ENCODE measurements at regions not wholly inside any gene's neighbourhood (a gene's known extent, or its start where the extent isn't known, plus 50 kb on each side); places are given as distances from the start of the nearest gene placed in this dataset.
"Not testable (repeated sequence)": the region's sequence is repeated elsewhere in the genome, so short reads cannot be mapped to it uniquely, and the experiment has no call there.

- H3K27ac ChIP-seq = no peak overlapping the region
- WGBS, 4 donors = 91 to 96% (median 93%) methylated on average over 8 to 19 of the region's 19 CpGs
- TF ChIP-seq, protein P1, sequence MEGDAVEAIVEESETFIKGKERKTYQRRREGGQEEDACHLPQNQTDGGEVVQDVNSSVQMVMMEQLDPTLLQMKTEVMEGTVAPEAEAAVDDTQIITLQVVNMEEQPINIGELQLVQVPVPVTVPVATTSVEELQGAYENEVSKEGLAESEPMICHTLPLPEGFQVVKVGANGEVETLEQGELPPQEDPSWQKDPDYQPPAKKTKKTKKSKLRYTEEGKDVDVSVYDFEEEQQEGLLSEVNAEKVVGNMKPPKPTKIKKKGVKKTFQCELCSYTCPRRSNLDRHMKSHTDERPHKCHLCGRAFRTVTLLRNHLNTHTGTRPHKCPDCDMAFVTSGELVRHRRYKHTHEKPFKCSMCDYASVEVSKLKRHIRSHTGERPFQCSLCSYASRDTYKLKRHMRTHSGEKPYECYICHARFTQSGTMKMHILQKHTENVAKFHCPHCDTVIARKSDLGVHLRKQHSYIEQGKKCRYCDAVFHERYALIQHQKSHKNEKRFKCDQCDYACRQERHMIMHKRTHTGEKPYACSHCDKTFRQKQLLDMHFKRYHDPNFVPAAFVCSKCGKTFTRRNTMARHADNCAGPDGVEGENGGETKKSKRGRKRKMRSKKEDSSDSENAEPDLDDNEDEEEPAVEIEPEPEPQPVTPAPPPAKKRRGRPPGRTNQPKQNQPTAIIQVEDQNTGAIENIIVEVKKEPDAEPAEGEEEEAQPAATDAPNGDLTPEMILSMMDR (IDR thresholded peaks at IDR 0.05) = no peak
- no peak for TF ChIP-seq POLR2A (IDR thresholded peaks at IDR 0.05)
- intact Hi-C loops (cut with DNase I) = no loop called here
- H3K4me3 ChIP-seq = no peak overlapping the region
- H3K4me1 ChIP-seq (replicated peaks in 1 of 2) = no peaks in the 10 kb centered on the region
- H3K9me3 ChIP-seq (replicated peaks in 1 of 3) = peaks cover 0 to 4% (median 0%) of the 10 kb centered on the region in 3 donors
- no peaks in the 10 kb centered on the region for H3K27me3 ChIP-seq
- DNase-seq = no peak
- no peaks in the 10 kb centered on the region for H3K36me3 ChIP-seq (replicated peaks in 1 of 2)
Observed at GRCh38 chr5:63008195-63008594, 429.6 kb downstream of the LRRC70 start.

DNA sequence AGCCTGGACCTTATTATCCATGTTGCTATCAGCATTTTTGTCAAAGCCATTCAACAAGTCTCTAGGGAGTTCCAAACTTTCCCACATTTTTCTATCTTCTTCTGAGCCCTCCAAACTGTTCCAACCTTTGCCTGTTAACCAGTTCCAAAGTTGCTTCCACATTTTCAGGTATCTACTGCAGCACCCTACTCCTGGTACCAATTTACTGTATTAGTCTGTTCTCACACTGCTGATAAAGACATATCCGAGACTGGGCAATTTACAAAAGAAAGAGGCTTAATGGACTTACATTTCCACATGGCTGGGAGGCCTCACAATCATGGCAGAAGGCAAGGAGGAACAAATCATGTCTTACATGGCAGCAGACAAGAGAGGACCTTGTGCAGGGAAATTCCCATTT is 416.2 kb downstream of the LRRC70 start:
- H3K4me3 ChIP-seq; H3K9me3 ChIP-seq (replicated peaks in 1 of 3); H3K4me1 ChIP-seq (replicated peaks in 1 of 2); DNase-seq; H3K36me3 ChIP-seq (replicated peaks in 1 of 2); H3K27me3 ChIP-seq; H3K27ac ChIP-seq; intact Hi-C loops (cut with DNase I): not testable (repeated sequence)
- WGBS, 4 donors = 38 to 61% (median 53%) methylated on average over 1 of the region's 1 CpG

GRCh38 chr5:62985749-62986148 is 407.1 kb downstream of the LRRC70 start:
- intact Hi-C loops (cut with DNase I) = no loop called here
- 64 to 83% (median 79%) methylated on average over 1 of the region's 1 CpG for WGBS, 4 donors
- no peak for DNase-seq

DNA sequence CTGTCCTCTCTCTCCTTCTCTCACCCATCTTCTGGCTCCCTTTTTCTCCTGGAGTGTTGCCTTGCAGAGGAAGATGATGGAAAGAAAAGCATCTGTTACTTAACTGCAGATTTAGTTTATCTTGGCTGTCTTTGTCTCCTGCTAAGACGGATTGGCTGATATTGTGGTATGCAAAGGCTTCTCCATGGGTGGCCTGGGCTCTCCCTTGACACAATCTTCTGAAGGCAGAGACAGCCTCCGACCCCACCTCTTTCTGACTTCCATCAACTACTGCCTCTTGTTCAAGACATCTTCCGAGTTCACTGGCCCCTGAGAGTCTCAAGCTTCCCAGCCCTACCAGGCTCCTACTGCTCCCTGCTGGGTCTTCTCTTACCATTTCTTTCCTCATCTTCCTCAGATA is 403.7 kb downstream of the LRRC70 start:
- H3K9me3 ChIP-seq (replicated peaks in 1 of 3) = peaks cover 0 to 11% (median 0%) of the 10 kb centered on the region in 3 donors
- peak in 6 of 7 donors; percentile 7 to 53 (median 24) for DNase-seq
- H3K27me3 ChIP-seq = no peaks in the 10 kb centered on the region
- intact Hi-C loops (cut with DNase I) = no loop called here
- no peak overlapping the region for H3K4me3 ChIP-seq
- no peak for TF ChIP-seq POLR2A (IDR thresholded peaks at IDR 0.05)
- TF ChIP-seq, protein P1 (IDR thresholded peaks at IDR 0.05) = no peak
- no peak overlapping the region for H3K27ac ChIP-seq
- H3K36me3 ChIP-seq (replicated peaks in 1 of 2) = no peaks in the 10 kb centered on the region
- 40 to 53% (median 47%) methylated on average over 3 of the region's 3 CpGs for WGBS, 4 donors
- no peaks in the 10 kb centered on the region for H3K4me1 ChIP-seq (replicated peaks in 1 of 2)

More at GRCh38 chr5:62985749-62986148, 407.1 kb downstream of the LRRC70 start:
- H3K9me3 ChIP-seq (replicated peaks in 1 of 3) = peaks cover 0 to 11% (median 0%) of the 10 kb centered on the region in 3 donors
- no peak overlapping the region for H3K27ac ChIP-seq
- TF ChIP-seq POLR2A (IDR thresholded peaks at IDR 0.05) = no peak
- TF ChIP-seq, protein P1 (IDR thresholded peaks at IDR 0.05) = no peak
- H3K4me3 ChIP-seq = no peak overlapping the region
- no peaks in the 10 kb centered on the region for H3K27me3 ChIP-seq
- no peaks in the 10 kb centered on the region for H3K36me3 ChIP-seq (replicated peaks in 1 of 2)
- no peaks in the 10 kb centered on the region for H3K4me1 ChIP-seq (replicated peaks in 1 of 2)

DNA sequence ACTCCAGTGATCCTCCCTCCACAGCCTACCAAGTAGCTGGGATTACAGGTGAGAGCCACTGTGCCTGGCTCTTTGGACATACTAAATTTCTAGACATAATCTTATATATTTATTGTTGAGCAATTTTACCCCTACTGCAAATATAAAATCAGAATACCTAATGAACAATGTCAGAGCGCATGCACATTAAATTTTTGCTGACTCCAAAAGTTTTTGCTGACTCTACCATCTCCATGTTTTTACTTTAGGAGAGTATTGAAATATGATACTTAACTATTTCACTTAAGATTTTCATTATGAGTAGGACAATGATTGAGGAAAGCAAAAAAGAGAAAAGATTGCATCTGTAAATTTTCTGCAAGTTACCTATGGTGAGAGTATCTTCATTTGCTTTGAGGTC is 402.3 kb downstream of the LRRC70 start:
- DNase-seq = no peak
- no peaks in the 10 kb centered on the region for H3K36me3 ChIP-seq (replicated peaks in 1 of 2)
- TF ChIP-seq, protein P1 (IDR thresholded peaks at IDR 0.05) = no peak
- TF ChIP-seq POLR2A (IDR thresholded peaks at IDR 0.05) = no peak
- H3K27ac ChIP-seq = no peak overlapping the region
- intact Hi-C loops (cut with DNase I) = no loop called here
- H3K4me3 ChIP-seq = no peak overlapping the region
- 87 to 97% (median 92%) methylated on average over 1 of the region's 1 CpG for WGBS, 4 donors
- H3K4me1 ChIP-seq (replicated peaks in 1 of 2) = no peaks in the 10 kb centered on the region
- H3K9me3 ChIP-seq (replicated peaks in 1 of 3) = peaks cover 0 to 4% (median 0%) of the 10 kb centered on the region in 3 donors
- H3K27me3 ChIP-seq = no peaks in the 10 kb centered on the region
